Fibroblast of skin of back (primary cell): ENCODE measurements at regions not wholly inside any gene's neighbourhood (a gene's known extent, or its start where the extent isn't known, plus 50 kb on each side); places are given as distances from the start of the nearest gene placed in this dataset.
A peak's percentile ranks its signal among the peaks of the same experiment; 100 is the strongest.
"Not testable (repeated sequence)": the region's sequence is repeated elsewhere in the genome, so short reads cannot be mapped to it uniquely, and the experiment has no call there.

Source experiments
- DNase-seq: peaks from one replicate; pipeline ENCODE4 v3.0.0-alpha.2; 2013

DNA sequence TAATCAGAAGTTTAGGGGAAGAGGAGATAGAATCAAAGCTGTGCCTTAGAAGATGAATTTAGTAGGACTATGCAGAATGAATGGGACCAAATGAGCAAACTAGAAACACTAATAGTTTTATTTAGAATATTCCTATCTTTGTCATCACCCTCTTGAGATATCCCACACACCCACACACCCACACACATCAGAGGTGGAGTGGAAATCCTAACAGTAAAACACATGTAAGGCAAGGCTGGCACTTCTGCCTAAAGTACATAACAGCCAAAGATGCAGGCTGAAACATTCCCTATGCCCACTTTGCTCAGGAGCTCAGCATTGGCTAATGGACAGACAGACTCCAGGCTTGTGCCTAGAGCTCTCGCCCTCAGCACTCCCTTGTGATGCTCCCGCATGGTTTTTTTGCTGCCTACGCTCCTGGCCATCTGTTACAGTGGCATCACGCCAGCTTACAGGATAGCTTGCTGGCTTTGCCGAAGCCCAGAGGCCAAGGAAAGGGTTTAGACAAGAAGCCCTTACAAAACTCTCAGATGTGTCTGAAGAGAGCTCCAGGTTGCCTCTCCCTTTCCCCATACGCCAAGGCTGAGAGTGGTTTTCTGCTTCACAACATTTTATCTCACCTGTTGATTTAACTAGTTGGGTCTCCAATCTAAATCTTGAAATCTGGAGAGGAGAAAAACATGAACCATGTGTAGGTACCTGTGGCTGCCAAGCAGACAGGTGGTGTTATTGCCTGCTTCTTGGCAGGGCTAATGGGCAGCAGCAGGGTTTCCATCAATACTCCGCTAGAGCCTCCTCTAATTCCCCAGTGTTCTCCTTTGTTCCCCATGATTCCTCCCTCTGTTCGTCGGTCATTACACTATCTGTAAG, 282.6 kb upstream of the ID4 start:
- no peak for DNase-seq

DNA sequence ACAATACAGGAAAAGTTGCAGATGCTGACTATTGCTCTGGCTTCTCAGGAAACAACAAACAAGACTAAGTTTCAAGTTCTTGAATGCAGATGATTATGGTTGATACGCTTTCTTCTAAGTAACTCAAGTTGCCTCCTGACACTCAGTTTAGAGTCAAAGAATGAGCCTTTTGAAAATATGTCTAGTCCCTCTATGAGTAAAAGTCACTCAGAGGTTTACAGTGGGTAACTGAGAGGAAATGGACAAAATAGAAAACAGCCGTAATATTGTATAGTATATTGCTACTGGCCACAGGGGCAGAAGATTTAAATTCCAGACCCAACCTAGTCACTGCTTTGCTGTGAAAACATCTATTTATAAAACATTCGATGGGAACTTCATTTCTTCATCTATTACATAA, 280.0 kb upstream of the ID4 start:
- DNase-seq: no peak

DNA sequence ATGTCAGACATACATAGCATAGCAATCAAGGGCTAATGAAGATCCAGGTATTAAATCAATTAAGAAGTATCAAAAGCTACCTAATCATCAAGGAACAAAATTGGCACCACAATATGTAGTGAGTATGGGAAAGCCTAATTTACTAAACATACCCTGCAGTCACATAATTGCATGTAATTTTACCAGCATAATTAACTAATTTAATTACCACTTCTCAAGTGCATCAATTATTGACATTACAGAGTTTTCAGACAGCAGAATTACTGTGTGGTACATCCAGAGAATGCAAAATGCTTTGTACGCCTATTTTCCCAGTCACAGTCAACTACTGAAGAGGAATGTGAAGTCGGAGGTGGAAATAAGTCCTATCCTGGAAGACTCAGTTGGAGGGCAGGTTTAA, 279.0 kb upstream of the ID4 start:
- no peak for DNase-seq

DNA sequence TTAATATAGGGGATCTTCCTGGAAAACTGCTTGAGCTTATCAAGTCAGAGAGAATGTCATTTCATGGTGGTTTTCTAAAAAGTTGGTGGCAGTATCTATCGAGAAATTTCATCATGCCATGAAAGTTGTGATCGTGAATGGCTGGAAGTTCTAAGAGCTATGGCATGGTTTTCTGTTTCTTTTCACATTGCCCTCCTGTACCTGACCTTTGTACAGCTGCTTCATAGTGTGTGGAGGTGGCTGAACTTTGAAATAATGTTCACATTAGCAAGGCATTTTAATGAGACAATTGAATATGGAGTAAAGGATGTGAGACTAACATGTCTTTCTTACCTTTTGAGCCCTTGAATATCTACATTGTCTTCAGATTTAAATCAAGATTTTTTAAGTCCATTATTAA, 278.2 kb upstream of the ID4 start:
- DNase-seq: no peak

DNA sequence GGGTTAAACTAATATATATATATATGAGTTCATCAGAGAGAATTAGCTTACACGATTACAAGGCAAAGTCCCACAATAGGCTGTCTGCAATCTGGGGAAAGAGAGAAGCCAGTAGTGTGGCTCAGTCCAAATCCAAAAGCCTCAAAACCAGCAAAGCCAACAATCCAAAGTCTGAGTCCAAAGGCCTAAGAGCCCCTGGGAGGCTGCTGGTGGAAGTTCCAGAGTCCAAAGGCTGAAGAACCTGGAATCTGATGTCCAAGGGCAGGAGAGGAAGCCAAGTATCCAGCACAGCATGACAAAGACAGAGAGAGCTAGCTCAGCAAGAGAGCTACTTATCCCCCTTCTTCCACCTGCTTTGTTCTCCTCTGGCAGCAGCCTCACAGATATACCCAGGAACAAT, 274.7 kb upstream of the ID4 start:
- DNase-seq: no peak

DNA sequence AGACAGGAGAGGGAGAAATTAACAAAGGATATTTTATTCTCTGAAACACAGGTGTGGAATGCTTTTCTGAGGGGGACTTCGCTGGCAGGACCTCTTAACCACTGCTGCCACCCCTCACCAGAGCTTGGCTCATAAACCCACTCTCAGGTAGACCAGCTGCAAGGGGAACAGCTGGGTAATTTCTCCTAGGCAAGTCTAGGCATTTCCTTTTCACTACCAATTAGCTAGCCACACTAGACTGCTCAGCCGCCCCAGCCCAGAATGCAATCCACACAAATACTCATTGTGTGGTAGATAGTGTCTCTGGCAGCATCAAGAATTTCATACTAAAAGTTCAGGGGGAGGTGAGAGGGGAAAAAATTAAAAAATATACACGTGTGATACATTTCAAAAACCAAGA, 267.6 kb upstream of the ID4 start:
- DNase-seq: no peak

GRCh38 chr6:19571176-19571575, 266.0 kb upstream of the ID4 start:
- DNase-seq: no peak

DNA sequence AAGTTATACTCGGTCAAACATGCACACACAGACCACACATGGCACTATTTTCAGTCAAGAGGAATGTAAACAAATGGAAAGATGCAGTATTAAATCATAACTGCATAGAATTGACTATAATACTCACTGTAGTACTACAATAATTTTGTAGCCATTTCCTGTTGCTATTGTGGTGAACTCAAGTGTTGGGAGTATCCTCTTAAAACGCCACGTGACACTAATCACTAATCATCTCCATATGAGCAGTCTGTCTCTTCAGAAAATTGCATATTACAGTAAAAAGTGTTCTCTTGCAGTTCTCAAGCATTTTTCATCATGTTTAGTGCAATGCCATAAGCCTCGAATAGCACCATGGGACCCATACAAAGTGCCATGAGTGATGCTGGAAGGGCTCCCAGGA, 258.7 kb upstream of the ID4 start:
- peak; percentile 61 for DNase-seq

DNA sequence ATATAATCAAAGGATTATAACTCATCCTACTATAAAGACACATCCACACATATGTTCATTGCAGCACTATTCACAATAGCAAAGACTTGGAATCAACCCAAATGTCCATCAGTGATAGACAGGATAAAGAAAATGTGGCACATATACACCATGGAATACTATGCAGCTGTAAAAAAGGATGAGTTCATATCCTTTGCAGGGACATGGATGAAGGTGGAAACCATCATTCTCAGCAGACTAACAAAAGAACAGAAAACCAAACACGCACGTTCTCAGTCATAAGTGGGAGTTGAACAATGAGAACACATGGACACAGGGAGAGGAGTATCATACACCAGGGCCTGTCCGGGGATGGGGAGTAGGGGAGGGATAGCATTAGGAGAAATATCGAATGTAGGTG, 253.0 kb upstream of the ID4 start:
- DNase-seq: not testable (repeated sequence)

- DNase-seq: no peak
Observed at GRCh38 chr6:19587238-19587942, 249.8 kb upstream of the ID4 start.

- no peak for DNase-seq
Observed at GRCh38 chr6:19590501-19591131, 246.6 kb upstream of the ID4 start.

GRCh38 chr6:19597809-19598320, 239.3 kb upstream of the ID4 start:
- no peak for DNase-seq

DNA sequence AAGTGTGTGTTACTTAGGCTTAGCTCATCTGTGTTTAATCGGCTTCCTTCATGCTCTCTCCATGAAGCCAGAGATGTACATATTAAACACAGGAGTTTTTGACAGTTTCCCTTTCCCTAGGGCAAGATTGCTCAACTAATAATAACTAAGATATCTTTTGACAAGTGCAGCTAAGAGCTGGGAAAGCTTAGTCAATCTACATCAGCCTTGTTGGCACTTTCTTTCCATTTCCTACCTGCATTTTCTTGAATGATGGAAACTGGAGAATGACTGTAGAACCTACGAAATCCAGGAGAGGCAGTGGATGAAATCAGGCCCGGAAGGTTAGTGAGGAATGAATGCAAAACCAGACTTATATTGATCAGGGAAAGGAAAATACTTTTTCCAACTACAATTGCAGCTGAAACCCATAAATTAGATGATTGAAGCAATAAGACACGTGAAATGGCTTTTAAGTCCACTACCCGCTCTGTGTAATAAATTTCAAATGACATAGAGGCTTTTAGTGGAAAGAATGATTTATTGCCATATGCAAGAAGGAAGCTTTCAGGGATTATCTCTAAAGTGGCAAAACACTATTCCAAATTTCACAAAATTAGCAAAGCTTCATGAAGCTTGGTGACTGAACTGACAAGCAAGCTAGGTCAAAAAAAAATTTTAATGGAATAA, 237.2 kb upstream of the ID4 start:
- DNase-seq: no peak

DNA sequence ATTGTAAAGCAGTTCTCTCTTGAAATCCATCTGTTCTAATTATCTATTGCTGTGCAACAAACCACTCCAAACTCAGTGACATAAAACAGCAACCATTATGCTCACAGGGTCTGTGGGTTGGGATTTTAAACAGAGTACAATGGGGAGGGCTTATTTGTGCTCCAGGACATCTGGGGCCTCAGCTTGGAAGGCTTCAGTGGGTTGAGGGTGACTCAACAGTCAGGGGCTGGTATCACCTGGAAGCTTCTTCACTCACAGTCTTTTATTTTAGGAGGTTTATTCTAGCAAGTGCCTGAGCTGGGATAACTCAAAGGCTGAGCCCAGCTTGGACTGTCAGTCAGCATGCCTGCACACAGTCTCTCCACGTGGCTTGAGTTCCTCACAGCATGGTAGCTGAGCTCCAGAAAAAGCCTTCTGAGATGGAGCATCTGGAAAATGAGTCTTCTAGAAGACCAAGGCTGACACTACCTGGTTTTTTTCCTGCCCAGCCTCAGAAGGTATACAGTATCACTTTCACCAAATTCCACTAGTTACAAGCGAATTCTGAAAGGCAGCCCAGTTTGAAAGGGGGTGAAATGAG, 234.6 kb upstream of the ID4 start:
- DNase-seq: no peak

GRCh38 chr6:19603721-19604120, 233.4 kb upstream of the ID4 start:
- no peak for DNase-seq

DNA sequence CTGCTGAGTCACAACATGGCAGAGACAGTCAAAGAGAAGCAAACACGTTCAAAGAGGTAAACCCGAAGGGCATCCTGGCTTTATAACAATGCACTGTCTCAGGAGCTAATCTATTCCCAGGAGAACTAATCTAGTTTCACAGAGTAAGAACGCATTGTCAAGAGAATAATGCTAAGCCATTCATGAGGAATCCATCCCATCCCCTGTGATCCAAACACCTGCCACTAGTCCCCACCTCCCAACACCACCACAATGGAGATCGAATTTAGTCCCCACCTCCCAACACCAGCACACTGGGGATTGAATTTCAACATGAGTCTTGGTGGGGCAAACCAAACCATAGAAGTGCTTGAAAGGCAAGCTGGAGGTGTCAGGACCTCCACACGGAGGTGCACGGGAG, 231.5 kb upstream of the ID4 start:
- no peak for DNase-seq

DNA sequence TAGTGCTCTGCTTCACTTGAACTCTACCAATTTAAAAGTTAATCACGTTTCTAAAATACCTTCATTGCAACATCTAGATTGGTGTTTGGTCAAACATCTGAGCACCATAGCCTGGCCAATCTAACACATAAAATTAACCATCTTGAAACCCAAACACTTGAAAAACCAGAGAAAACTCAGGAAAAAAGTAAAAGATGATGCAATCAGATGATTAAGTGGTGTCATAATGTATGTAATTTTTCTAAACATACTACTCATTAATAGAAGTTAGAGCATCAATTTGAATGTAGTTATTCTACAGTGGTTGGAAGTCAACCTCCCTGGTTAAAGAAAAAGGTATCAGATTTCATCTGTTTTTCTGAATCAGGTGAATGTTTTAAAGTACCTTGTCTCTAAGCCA, 228.6 kb upstream of the ID4 start:
- no peak for DNase-seq

GRCh38 chr6:19609972-19610641, 227.1 kb upstream of the ID4 start:
- no peak for DNase-seq

DNA sequence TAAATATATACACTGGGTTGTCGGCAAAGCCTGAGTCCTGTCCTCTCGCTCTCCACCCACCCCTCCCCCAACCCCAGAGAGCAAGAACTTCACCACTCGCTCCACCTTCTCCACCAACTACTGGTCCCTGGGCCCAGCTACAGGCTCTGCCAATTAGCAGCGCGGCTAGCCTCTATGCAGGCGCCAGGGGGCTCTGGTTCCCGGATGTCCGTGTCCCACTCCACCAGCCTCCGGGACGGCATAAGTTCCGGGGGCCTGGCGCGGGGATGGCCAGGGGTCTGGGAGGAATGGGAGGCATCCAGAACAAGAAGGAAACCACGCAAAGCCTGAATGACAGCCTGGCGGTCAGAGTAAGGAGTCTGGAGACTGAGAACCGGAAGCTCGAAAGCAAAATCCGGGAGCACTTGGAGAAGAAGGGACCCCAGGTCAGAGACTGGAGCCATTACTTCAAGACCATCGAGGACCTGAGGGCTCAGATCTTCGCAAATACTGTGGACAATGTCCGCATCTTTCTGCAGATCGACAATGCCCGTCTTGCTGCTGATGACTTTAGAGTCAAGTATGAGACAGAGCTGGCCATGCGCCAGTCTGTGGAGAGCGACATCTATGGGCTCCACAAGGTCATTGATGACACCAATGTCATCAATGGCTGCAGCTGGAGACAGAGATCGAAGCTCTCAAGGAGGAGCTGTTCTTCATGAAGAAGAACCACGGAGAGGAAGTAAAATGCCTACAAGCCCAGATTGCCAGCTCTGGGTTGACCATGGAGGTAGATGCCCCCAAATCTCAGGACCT, 224.3 kb upstream of the ID4 start:
- DNase-seq: not testable (repeated sequence)

- DNase-seq: no peak
Observed at GRCh38 chr6:19613678-19614077, 223.5 kb upstream of the ID4 start.

DNA sequence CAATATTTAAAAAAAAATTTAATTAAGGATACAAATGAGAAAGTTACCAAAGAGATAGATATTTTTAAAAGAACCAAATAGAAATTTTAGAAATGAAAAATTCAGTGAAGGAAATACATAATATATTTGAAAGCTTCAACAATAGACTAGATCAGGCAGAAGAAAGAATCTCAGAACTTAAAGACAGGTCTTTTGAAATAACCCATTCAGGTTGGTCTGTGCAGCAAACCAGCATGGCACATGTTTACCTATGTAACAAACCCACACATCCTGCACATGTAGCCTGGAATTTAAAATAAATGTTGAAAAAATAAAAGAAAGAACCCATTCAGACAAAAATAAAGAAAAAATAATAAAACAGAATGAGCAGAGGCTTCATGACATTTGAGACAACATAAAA, 221.1 kb upstream of the ID4 start:
- no peak for DNase-seq
